ENCODE measurements at regions not wholly inside any gene's neighbourhood (a gene's known extent, or its start where the extent isn't known, plus 50 kb on each side); places are given as distances from the start of the nearest gene placed in this dataset.

DNA sequence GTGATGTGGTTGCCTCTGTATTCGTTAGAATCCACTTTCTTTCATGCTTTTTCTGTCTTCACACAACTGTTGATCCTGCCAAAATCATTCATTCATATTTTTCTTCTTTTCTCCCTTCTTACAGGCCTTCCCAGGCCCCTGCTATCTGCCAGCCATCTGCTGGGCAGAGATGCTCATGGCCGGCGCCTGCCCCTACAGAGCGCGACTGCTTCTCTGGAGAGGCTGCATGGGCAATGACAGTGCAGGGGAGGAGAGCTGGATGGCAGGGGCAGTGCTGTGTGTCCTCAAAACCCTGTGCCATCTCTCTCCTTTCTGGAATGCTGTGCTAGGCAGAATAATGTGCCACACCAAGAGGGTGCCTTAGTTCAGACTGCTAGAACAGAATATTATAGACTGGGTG lies 125.2 kb downstream of the INHBB start:
- intact Hi-C loops (cut with DNase I): no loop called here
- peak in 2 of 10 donors; percentile 27 to 59 for DNase-seq

GRCh38 chr2:120472031-120472430 lies 126.1 kb downstream of the INHBB start:
- intact Hi-C loops (cut with DNase I): no loop called here
- peak in 1 of 10 donors; percentile 32 for DNase-seq

- intact Hi-C loops (cut with DNase I): no loop called here
- peak in 2 of 10 donors; percentile 61 to 69 for DNase-seq
Observed at GRCh38 chr2:120472891-120473309, 127.0 kb downstream of the INHBB start.

- intact Hi-C loops (cut with DNase I): no loop called here
- DNase-seq: peak in 2 of 10 donors; percentile 24 to 54
Observed at GRCh38 chr2:120473522-120474271, 127.8 kb downstream of the INHBB start.

DNA sequence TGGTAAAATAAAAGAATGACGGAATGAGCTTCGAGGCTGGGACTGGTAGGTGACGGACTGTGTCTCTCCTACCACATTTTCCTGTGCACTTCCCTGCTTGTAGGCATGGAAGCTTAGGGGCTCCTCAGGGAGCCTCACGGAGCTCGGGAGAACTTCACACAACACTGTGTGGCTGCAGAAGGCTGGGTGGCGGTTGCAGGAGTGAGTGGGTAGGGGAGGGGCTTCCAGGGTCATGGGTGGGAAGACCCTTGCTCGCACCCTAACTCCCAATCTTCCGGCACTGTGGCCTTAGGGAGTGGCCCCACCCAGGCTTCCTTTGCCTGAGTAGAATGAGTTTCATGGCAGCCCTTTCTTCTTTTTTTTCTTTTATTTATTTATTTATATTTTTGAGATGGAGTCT lies 128.6 kb downstream of the INHBB start:
- intact Hi-C loops (cut with DNase I): no loop called here
- DNase-seq: peak in 2 of 10 donors; percentile 21 to 71

DNA sequence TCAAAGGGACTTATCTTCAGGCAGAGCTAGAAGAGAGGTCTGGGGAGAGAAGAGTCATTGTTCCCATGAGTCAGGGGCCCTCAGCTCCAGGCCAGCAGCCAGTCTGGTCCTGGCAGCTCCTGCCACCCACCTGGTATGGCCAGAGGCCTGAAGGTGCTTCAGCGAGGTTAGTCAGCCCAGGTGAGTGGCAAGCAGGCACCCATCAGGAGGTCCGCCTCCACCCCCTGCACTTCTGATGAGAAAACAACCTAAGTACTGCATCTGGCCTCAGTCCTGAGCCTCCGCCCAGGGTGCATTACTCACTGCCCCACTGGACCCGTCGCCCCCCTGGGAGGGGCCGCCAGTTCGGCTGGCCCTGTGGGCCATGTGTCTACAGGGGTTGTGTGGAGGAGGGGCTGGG lies 130.2 kb downstream of the INHBB start:
- intact Hi-C loops (cut with DNase I): no loop called here
- DNase-seq: peak in 2 of 10 donors; percentile 50 to 59

DNA sequence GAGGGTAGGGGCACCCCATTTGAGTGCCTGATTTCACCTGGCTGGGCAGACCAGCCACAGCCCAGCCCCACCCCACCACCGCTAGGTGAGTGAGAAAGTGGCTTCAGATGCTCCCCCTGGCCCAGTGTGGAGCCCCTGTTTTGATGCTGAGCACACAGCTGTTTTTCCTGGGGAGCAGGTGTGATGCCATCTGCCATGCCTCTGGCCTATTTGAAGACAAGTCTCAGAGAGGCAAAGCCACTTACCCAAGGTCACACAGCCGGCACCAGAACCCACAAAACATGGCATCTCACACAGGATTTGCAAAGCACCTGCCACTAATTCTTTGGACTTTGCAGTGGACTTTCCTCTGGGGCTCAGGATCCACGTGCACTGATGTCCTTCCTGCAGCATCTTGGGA lies 131.3 kb downstream of the INHBB start:
- DNase-seq: peak in 1 of 10 donors; percentile 54
- intact Hi-C loops (cut with DNase I): no loop called here

GRCh38 chr2:120477831-120478481 lies 132.0 kb downstream of the INHBB start:
- intact Hi-C loops (cut with DNase I): no loop called here
- DNase-seq: peak in 2 of 10 donors; percentile 40 to 60

DNA sequence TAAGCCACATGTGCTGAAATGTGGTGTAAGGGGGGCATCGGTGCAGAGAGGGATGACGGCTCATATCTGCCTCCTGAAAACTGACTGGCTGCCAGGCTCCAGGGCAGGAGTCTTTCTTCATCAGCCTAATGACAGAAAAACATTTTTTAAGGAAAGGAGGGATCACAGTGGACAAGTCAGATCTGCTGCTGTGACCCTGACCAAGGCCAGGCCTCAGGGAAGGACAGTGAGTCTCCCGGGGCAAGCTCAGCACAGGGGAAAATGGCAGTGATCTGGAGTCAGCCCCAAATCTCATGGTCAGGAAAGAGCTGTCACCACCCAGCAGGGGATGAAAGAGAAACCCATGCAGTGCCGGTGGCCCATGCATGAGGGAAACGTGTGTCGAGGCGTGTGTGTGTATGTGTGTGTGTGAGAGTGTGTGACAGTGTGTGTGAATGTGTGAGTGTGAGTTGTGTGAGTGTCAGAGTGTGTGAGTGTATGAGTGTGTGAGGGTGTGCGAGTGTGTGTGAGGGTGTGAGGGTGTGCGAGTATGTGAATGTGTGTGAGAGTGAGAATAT lies 134.5 kb downstream of the INHBB start:
- peak in 2 of 10 donors; percentile 22 to 32 for DNase-seq
- intact Hi-C loops (cut with DNase I): no loop called here

GRCh38 chr2:120480903-120481445 lies 135.0 kb downstream of the INHBB start:
- intact Hi-C loops (cut with DNase I): no loop called here
- DNase-seq: peak in 1 of 10 donors; percentile 8

DNA sequence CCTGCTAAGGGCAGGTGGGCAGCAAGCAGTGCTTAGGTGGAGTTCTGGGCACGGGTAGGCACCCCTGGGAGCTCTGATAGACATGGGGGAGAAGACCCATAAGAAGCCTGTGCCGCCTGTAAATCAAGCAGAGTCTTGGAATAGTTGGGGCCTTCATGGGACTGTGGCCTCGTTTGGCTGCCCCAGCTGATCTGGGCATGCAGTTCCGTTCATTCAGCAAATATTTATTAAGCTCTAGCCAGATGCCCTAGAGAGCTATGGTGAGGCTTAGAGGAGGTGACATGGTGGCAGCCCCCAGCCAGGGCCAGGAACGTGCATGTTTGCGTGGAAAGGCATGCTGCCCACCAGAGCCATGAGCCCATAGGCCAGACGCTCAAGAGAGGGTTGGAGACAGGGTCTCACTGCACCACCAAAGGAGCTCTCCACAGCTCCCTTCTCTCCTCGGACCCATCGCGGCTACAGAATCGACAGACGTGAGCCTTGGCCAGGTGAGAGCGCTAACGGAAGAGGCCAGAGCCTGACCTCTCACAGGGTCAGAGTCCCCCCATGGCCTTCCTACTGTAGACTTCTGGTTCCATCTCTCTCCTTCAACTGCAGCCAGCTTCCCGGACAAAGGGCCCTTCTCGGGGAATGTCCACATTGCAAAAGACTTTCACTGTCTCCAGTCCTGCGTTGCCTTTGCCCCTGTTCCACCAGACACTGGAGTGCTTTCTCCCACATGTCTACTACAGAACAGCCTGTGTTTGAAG lies 135.7 kb downstream of the INHBB start:
- intact Hi-C loops (cut with DNase I): no loop called here

GRCh38 chr2:120482334-120482733 lies 136.4 kb downstream of the INHBB start:
- peak in 2 of 10 donors; percentile 25 to 46 for DNase-seq
- intact Hi-C loops (cut with DNase I): no loop called here

More for the DNA sequence above, 135.7 kb downstream of the INHBB start:
- peak in 2 of 10 donors; percentile 55 to 70 for DNase-seq

DNA sequence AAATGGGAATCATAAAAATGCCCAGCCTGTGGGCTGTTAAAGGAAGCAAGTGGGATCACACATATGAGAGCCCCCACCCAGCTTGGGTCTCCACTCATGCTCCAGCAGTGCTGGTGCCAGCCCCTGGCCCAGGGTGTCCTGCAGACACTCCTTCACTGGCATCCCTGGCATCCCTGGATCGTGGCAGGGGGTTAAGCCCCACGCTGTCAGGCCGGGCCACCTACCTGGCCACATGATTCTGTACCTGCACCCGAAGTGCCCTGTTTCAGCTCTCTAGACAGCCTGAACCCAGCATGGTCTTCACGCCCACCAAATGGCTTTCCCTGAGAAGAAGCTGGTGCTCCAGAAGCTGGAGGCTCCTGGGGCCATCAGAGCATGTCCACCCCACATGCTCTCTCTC lies 137.4 kb downstream of the INHBB start:
- intact Hi-C loops (cut with DNase I): no loop called here
- DNase-seq: peak in 2 of 10 donors; percentile 44 to 67

GRCh38 chr2:120485096-120485495 lies 139.2 kb downstream of the INHBB start:
- intact Hi-C loops (cut with DNase I): no loop called here
- peak in 2 of 10 donors; percentile 43 to 60 for DNase-seq

GRCh38 chr2:120486441-120486840 lies 140.5 kb downstream of the INHBB start:
- intact Hi-C loops (cut with DNase I): no loop called here
- DNase-seq: peak in 2 of 10 donors; percentile 43 to 61

- DNase-seq: peak in 3 of 10 donors; percentile 6 to 55 (median 24)
- intact Hi-C loops (cut with DNase I): no loop called here
Observed at GRCh38 chr2:120486946-120487345, 141.0 kb downstream of the INHBB start.

DNA sequence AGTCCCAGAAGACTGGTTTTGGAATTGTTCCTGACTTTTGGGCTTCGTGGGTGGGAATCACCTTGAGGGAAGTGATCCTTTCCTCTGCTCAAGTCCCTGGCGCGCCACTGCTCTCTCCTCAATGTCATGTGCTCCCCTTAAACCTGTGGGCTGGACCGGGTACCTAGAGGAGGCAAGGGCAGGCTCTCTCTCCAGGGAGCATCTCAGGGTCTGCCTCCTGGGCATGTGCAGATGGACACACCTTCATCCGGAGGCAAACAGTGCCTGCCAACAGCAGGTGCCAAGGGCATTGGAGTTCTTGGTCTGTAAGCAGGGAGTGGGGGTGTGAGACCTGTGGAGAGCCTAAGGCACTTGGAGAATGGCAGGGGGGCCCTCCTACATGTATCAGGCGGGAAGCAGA lies 142.6 kb downstream of the INHBB start:
- peak in 3 of 10 donors; percentile 6 to 53 (median 32) for DNase-seq
- intact Hi-C loops (cut with DNase I): no loop called here

GRCh38 chr2:120489023-120489422 lies 143.1 kb downstream of the INHBB start:
- peak in 3 of 10 donors; percentile 18 to 65 (median 65) for DNase-seq
- intact Hi-C loops (cut with DNase I): no loop called here

- intact Hi-C loops (cut with DNase I): no loop called here
- peak in 1 of 10 donors; percentile 11 for DNase-seq
Observed at GRCh38 chr2:120490091-120490798, 144.3 kb downstream of the INHBB start.
